ENCODE measurements at regions not wholly inside any gene's neighbourhood (a gene's known extent, or its start where the extent isn't known, plus 50 kb on each side); places are given as distances from the start of the nearest gene placed in this dataset.

- peak; percentile 90 for TF ChIP-seq CTCF (IDR thresholded peaks at IDR 0.05; ENCODE audit: low read depth, low read length, missing control alignments)
- peak; percentile 71 for DNase-seq
- in situ Hi-C loops (cut with HindIII; ENCODE audit: low pct_ligation_motif_present, low sequenced_read_pairs) = loop anchor here (10.0 kb wide), 1 partner anchor 633 kb away; no protein-coding TSS in a partner anchor
These were observed 53.9 kb downstream of the OTOR start for GRCh38 chr20:16801919-16802651.

GRCh38 chr20:16802652-16802935 is 54.4 kb downstream of the OTOR start:
- no peak for DNase-seq
- H3K27ac ChIP-seq = no peak overlapping the region
- no peaks in the 10 kb centered on the region for H3K36me3 ChIP-seq (replicated peaks)
- in situ Hi-C loops (cut with HindIII; ENCODE audit: low pct_ligation_motif_present, low sequenced_read_pairs) = loop anchor here (10.0 kb wide), 1 partner anchor 632 kb away; no protein-coding TSS in a partner anchor
- H3K27me3 ChIP-seq (replicated peaks) = no peaks in the 10 kb centered on the region
- H3K4me3 ChIP-seq (ENCODE audit: low read depth, low read length) = no peak overlapping the region
- TF ChIP-seq CTCF (IDR thresholded peaks at IDR 0.05; ENCODE audit: low read depth, low read length, missing control alignments) = no peak

More at GRCh38 chr20:16801919-16802651, 53.9 kb downstream of the OTOR start:
- no peaks in the 10 kb centered on the region for H3K36me3 ChIP-seq (replicated peaks)
- H3K27me3 ChIP-seq (replicated peaks) = no peaks in the 10 kb centered on the region
- H3K27ac ChIP-seq = no peak overlapping the region
- no peak overlapping the region for H3K4me3 ChIP-seq (ENCODE audit: low read depth, low read length)

- H3K27me3 ChIP-seq (replicated peaks) = no peaks in the 10 kb centered on the region
- peak; percentile 92 for TF ChIP-seq CTCF (IDR thresholded peaks at IDR 0.05; ENCODE audit: low read depth, low read length, missing control alignments)
- no peaks in the 10 kb centered on the region for H3K36me3 ChIP-seq (replicated peaks)
- DNase-seq = peak; percentile 49
- in situ Hi-C loops (cut with HindIII; ENCODE audit: low pct_ligation_motif_present, low sequenced_read_pairs) = loop anchor here (10.0 kb wide), 1 partner anchor 631 kb away; no protein-coding TSS in a partner anchor
- H3K27ac ChIP-seq = no peak overlapping the region
- no peak overlapping the region for H3K4me3 ChIP-seq (ENCODE audit: low read depth, low read length)
These were observed 56.0 kb downstream of the OTOR start for GRCh38 chr20:16803965-16804792.

GRCh38 chr20:16804793-16805187 is 56.6 kb downstream of the OTOR start:
- H3K4me3 ChIP-seq (ENCODE audit: low read depth, low read length) = no peak overlapping the region
- H3K27me3 ChIP-seq (replicated peaks) = no peaks in the 10 kb centered on the region
- H3K27ac ChIP-seq = no peak overlapping the region
- in situ Hi-C loops (cut with HindIII; ENCODE audit: low pct_ligation_motif_present, low sequenced_read_pairs) = loop anchor here (10.0 kb wide), 1 partner anchor 630 kb away; no protein-coding TSS in a partner anchor
- no peak for DNase-seq
- TF ChIP-seq CTCF (IDR thresholded peaks at IDR 0.05; ENCODE audit: low read depth, low read length, missing control alignments) = no peak
- no peaks in the 10 kb centered on the region for H3K36me3 ChIP-seq (replicated peaks)

- Histone ChIP-seq H3K27me3 (replicated peaks) (no peaks in the 10 kb centered on the region), H3K27ac (no peak overlapping the region), H3K36me3 (replicated peaks) (no peaks in the 10 kb centered on the region), H3K4me3 (ENCODE audit: low read depth, low read length) (no peak overlapping the region)
- TF ChIP-seq CTCF (IDR thresholded peaks at IDR 0.05; ENCODE audit: low read depth, low read length, missing control alignments) = no peak
- no peak for DNase-seq
- in situ Hi-C loops (cut with HindIII; ENCODE audit: low pct_ligation_motif_present, low sequenced_read_pairs) = loop anchor here (10.0 kb wide), 1 partner anchor 629 kb away; no protein-coding TSS in a partner anchor
These were observed 57.9 kb downstream of the OTOR start for GRCh38 chr20:16806061-16806460.

Measured in brain microvascular endothelial cell (primary cell).